ENCODE measurements at regions not wholly inside any gene's neighbourhood (a gene's known extent, or its start where the extent isn't known, plus 50 kb on each side); places are given as distances from the start of the nearest gene placed in this dataset.

- TF ChIP-seq CTCF (IDR thresholded peaks at IDR 0.05) (no peak), EZH2 (IDR thresholded peaks at IDR 0.05) (no peak), EZH2phosphoT487 (IDR thresholded peaks at IDR 0.05) (no peak)
These were observed 166.4 kb upstream of the LMNTD1 start for GRCh38 chr12:25719505-25719904.

Measured in neural progenitor cell (in vitro differentiated cells).